ENCODE measurements at regions not wholly inside any gene's neighbourhood (a gene's known extent, or its start where the extent isn't known, plus 50 kb on each side); places are given as distances from the start of the nearest gene placed in this dataset.

DNA sequence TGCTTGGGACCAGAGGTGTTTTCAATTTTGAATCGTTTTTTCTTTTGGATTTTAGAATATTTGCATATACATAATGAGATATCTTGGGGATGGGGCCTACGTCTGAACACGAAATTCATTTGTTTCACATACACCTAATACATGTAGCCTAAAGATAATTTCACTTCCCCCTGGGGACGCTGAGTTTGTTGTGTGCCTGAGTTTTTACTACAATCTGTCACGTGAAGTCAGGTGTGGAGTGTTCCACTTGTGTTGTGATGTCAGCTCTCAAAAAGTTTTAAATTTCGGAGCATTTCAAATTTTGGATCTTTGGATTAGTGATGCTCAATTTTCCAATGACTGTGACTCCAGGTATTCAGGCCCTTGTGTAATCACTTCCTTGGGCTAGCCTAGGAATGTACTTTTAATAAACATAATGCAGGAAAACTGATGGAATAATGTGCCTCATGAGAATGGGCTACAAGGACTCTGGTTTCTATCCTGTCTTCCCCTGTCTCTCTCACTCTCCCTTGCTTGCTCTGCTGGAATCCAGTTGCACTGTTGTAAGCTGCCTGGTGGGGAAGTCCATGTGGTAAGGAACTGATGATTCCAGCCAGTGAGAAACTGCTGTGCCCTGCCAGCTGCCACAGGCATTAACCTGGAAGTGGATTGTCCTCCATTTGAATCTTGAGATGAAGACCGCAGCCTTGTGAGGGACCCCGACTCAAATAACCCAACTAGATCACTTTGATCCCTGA is 403.8 kb downstream of the SHISA9 start:
- TF ChIP-seq, protein P1, sequence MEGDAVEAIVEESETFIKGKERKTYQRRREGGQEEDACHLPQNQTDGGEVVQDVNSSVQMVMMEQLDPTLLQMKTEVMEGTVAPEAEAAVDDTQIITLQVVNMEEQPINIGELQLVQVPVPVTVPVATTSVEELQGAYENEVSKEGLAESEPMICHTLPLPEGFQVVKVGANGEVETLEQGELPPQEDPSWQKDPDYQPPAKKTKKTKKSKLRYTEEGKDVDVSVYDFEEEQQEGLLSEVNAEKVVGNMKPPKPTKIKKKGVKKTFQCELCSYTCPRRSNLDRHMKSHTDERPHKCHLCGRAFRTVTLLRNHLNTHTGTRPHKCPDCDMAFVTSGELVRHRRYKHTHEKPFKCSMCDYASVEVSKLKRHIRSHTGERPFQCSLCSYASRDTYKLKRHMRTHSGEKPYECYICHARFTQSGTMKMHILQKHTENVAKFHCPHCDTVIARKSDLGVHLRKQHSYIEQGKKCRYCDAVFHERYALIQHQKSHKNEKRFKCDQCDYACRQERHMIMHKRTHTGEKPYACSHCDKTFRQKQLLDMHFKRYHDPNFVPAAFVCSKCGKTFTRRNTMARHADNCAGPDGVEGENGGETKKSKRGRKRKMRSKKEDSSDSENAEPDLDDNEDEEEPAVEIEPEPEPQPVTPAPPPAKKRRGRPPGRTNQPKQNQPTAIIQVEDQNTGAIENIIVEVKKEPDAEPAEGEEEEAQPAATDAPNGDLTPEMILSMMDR (IDR thresholded peaks at IDR 0.05) = no peak
- no peak for TF ChIP-seq POLR2A (IDR thresholded peaks at IDR 0.05)
